Astrocyte of the spinal cord (primary cell): ENCODE measurements at regions not wholly inside any gene's neighbourhood (a gene's known extent, or its start where the extent isn't known, plus 50 kb on each side); places are given as distances from the start of the nearest gene placed in this dataset.

Source experiments
- DNase-seq: peaks from one replicate; pipeline ENCODE4 v3.0.0; 2011; ENCODE audit warnings: low read depth, low spot score
- H3K4me3 ChIP-seq: 2 replicates; pipeline ENCODE4 v1.5.1; 2011; ENCODE audit warnings: low read depth, mild to moderate bottlenecking, low read length, moderate library complexity
- in situ Hi-C: cut with HindIII; loops from 2 replicates; pipeline ENCODE4 v1.10.0; 2017; ENCODE audit warnings: low sequenced_read_pairs
- TF ChIP-seq, protein P1 (sequence below): IDR thresholded peaks from 2 replicates; pipeline ENCODE4 v1.5.1; 2012; ENCODE audit warnings: low read depth, mild to moderate bottlenecking, low read length, inconsistent platforms

DNA sequence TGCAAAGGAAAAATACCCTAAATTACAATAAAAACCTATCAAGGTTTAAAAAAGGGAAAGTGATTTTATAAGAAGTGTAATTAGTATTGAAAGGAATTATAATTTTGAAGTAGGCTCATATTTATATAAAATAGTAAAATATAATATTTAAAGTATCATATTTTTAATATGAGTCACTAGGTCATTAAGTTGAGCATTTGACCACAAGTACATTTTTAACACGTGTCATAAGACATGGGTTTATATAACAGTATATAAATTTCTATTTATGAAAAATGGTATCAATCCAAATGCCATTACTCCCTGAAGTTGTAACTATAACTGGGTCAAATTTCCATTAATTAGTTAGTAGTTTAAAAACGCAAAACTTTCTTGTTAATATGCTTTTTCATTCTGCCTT, 365.9 kb downstream of the COL11A1 start:
- in situ Hi-C loops: no loop called here
- peak; percentile 15 for DNase-seq
- TF ChIP-seq, protein P1, sequence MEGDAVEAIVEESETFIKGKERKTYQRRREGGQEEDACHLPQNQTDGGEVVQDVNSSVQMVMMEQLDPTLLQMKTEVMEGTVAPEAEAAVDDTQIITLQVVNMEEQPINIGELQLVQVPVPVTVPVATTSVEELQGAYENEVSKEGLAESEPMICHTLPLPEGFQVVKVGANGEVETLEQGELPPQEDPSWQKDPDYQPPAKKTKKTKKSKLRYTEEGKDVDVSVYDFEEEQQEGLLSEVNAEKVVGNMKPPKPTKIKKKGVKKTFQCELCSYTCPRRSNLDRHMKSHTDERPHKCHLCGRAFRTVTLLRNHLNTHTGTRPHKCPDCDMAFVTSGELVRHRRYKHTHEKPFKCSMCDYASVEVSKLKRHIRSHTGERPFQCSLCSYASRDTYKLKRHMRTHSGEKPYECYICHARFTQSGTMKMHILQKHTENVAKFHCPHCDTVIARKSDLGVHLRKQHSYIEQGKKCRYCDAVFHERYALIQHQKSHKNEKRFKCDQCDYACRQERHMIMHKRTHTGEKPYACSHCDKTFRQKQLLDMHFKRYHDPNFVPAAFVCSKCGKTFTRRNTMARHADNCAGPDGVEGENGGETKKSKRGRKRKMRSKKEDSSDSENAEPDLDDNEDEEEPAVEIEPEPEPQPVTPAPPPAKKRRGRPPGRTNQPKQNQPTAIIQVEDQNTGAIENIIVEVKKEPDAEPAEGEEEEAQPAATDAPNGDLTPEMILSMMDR: no peak
- H3K4me3 ChIP-seq: no peak overlapping the region

DNA sequence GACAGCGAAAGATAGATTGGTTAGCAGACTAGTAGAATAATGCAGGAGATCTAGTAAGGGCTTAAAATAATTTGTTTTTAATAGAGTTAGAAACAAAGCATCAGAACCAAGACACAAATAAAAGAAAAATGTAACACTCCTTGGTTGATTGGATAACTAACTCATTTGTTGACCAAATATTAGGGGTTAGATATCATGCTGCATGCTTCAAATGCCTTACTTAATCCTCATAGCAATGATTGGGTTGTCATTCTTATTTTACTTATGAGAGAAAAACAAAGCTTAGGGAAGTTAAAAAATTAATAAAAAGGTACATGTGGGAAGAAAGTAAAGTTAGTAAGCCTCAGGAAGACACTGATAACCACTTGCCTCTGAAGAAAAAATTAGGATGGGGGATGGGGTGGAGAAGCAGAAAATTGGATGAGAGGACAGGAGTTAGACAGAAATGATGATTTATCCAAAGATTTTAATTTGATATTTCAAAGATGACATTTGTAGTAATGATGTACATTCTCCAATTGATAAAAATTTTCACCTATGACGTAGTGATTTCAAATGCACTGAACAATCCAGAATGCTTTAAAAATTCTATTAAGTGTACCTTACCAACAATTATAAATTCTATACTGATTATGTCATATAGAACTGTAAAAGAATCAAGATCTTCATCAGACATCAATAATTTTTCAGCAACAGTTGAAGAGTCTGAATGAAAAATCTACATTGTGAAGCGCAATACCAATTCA, 374.7 kb downstream of the COL11A1 start:
- no peak overlapping the region for H3K4me3 ChIP-seq
- DNase-seq: no peak
- TF ChIP-seq, protein P1: no peak
- in situ Hi-C loops: no loop called here

DNA sequence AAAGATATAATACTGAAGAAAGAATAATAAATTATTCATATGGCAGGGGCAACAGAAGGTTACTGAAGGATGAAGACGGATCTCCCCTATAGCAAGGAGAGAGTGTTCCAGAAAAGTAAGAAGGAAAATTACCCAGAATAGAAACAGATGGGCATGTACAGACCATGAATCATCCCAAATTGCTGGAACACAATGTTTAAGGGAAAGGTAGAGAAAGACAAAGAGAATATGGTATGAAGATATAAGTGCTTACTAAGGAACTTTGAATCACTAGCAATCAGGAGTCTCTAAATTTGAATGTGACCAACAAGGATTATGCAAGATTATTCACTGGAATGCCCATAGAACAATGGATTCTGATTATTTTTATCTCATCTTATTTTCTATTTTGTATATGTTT, 375.4 kb downstream of the COL11A1 start:
- in situ Hi-C loops: no loop called here
- no peak overlapping the region for H3K4me3 ChIP-seq

DNA sequence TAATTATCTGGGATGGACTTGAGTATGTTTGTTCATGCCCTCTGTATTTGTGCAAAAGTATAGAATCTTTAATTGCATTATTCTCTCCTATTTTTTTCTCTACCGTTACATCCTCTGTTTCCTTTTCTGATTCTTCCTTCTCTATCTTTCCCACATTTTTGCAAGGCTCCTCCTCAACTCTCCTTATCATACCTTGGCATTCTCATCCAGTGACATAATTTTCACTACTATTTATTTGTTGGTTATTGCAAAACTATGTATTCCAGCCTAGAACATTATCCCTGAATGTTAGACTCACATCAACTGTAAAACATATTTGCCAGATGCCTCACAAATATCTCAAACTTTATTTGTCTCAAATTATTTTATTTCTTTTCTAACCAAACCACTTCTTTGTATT, 381.9 kb downstream of the COL11A1 start:
- DNase-seq: no peak
- in situ Hi-C loops: no loop called here
- no peak overlapping the region for H3K4me3 ChIP-seq
- TF ChIP-seq, protein P1: no peak

More for the DNA sequence above, 375.4 kb downstream of the COL11A1 start:
- TF ChIP-seq, protein P1: no peak
- peak; percentile 15 for DNase-seq

DNA sequence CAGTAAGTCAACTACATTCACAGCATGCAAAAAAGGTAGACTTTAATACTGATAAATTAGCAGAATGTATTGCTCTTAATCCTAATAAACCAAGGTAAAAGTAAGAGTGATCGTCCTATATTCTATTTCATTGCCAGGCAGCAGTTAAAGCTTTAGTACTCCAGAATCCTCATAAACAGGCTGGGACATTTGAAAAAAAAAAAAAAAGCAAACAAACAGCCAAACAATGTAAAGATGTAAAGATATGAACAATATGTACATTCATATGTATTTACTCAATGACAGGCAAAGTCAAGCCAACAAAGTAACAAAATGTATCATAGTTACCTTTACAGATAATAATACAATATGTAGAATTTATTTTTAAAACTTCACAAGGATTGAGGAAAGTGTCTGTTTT, 383.6 kb downstream of the COL11A1 start:
- H3K4me3 ChIP-seq: no peak overlapping the region
- in situ Hi-C loops: no loop called here
- DNase-seq: no peak
- TF ChIP-seq, protein P1: no peak

DNA sequence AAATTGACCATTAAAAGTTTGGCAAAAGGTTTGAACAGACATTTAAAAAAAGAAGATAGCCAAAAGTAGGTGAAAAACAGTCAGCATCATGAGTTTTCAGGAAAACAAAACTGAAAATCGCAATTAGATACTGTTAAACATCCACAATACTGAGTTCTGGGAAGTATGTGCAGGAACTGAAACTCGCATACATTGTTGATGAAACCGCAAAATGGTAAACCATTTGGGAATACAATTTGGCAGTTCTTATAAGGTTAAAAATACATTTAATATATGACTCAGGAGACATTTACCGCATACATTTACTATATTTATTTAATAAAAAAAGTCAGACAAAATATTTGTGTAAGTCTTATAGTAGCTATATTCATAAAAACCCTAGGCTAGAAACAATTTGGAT, 393.2 kb downstream of the COL11A1 start:
- TF ChIP-seq, protein P1: no peak
- in situ Hi-C loops: no loop called here
- DNase-seq: peak; percentile 3
- no peak overlapping the region for H3K4me3 ChIP-seq
